Activated B cell treated with CpG ODN at 0.5 μM for 24 hours (primary cell): ENCODE measurements at regions not wholly inside any gene's neighbourhood (a gene's known extent, or its start where the extent isn't known, plus 50 kb on each side); places are given as distances from the start of the nearest gene placed in this dataset.

Experiments used
- ATAC-seq: fragments of 200-7000 bp; cut with Tn5 transposase; one replicate; pipeline ENCODE4 v1.10.0; 2021; ENCODE audit warnings: low read depth, mild to moderate bottlenecking, moderate library complexity
- CTCF ChIA-PET: fragments of 350-600 bp; sonication (Branson Sonifier 250); formaldehyde crosslinking; loops from one replicate; lab custom pipeline; 2021; ENCODE audit warnings: antibody characterized with exemption; lab: Charles Lee
- POLR2A ChIA-PET: fragments of 350-600 bp; sonication (Branson Sonifier 250); formaldehyde crosslinking; loops from one replicate; lab custom pipeline; 2021; ENCODE audit warnings: antibody characterized with exemption; lab: Charles Lee
- DNase-seq: peaks from one replicate; pipeline ENCODE4 v3.0.0; 2022
- H3K27ac Mint-ChIP-seq: one replicate; pipeline ENCODE4 v1.8.0; 2020; ENCODE audit warnings: mixed read lengths
- H3K27me3 Mint-ChIP-seq: one replicate; pipeline ENCODE4 v1.8.0; 2021; ENCODE audit warnings: mixed read lengths
- H3K36me3 Mint-ChIP-seq: one replicate; pipeline ENCODE4 v1.8.0; 2021; ENCODE audit warnings: low read depth, mixed read lengths
- H3K4me1 Mint-ChIP-seq: one replicate; pipeline ENCODE4 v1.8.0; 2021; ENCODE audit warnings: mixed read lengths
- H3K4me3 Mint-ChIP-seq: one replicate; pipeline ENCODE4 v1.8.0; 2020; ENCODE audit warnings: mild to moderate bottlenecking, mixed read lengths
- H3K9me3 Mint-ChIP-seq: one replicate; pipeline ENCODE4 v1.8.0; 2020; ENCODE audit warnings: mixed read lengths
- intact Hi-C: fragments of 100-400 bp; cut with micrococcal nuclease; formaldehyde crosslinking; loops from one replicate; pipeline ENCODE4 v1.15.1; 2024
- TF ChIP-seq, protein P1 (sequence below): fragments of 200-600 bp; IDR thresholded peaks from one replicate; pipeline ENCODE4 v1.8.0; 2022; ENCODE audit warnings: antibody characterized with exemption, mild to moderate bottlenecking

DNA sequence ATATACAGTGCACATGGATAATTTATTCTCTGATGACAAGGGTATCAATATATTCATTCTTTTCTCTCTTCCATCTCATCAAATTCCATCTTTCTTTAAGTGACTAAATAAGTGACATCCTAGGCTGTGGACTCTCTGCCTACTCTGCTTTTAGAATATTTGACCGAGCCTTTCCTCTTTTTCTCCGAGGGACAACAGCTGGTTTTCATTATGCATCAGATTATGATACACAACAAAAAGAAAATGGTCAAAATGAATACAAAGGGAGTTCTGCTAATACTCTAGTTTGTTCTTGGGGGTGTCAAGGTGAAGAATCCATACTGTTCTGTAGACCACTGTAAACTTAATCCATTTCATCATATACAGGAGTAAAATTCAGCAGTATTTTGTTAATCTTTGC, 942.6 kb downstream of the KCNJ2 start:
- no peaks in the 10 kb centered on the region for H3K9me3 Mint-ChIP-seq
- intact Hi-C loops: no loop called here
- no peak for DNase-seq
- no peak overlapping the region for H3K4me3 Mint-ChIP-seq
- ChIA-PET POLR2A (no interaction called here), CTCF (no interaction called here)
- no peaks in the 10 kb centered on the region for H3K4me1 Mint-ChIP-seq
- no peaks in the 10 kb centered on the region for H3K36me3 Mint-ChIP-seq
- no peaks in the 10 kb centered on the region for H3K27me3 Mint-ChIP-seq
- TF ChIP-seq, protein P1, sequence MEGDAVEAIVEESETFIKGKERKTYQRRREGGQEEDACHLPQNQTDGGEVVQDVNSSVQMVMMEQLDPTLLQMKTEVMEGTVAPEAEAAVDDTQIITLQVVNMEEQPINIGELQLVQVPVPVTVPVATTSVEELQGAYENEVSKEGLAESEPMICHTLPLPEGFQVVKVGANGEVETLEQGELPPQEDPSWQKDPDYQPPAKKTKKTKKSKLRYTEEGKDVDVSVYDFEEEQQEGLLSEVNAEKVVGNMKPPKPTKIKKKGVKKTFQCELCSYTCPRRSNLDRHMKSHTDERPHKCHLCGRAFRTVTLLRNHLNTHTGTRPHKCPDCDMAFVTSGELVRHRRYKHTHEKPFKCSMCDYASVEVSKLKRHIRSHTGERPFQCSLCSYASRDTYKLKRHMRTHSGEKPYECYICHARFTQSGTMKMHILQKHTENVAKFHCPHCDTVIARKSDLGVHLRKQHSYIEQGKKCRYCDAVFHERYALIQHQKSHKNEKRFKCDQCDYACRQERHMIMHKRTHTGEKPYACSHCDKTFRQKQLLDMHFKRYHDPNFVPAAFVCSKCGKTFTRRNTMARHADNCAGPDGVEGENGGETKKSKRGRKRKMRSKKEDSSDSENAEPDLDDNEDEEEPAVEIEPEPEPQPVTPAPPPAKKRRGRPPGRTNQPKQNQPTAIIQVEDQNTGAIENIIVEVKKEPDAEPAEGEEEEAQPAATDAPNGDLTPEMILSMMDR: no peak
- H3K27ac Mint-ChIP-seq: no peak overlapping the region
- ATAC-seq: no peak

DNA sequence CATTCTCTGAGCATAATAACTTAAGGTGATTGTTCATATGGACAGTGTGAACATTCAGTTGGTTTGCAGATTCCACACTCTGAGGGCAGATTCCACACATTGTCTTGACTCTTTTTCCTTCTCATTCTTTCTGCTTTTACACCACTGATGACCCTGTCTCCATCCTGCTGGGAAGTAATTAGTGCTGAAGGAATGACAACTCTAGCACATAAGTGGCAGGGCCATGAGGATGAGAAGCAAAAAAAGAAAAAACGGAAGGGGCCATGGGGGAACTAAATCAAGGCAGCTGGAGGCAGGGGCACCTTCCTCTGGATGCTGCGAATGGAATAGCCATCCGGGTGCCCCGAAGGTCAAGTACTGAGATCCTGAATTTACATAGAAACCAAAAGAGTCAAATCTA, 944.0 kb downstream of the KCNJ2 start:
- no peak for DNase-seq
- no peaks in the 10 kb centered on the region for H3K4me1 Mint-ChIP-seq
- no peak overlapping the region for H3K4me3 Mint-ChIP-seq
- H3K36me3 Mint-ChIP-seq: no peaks in the 10 kb centered on the region
- intact Hi-C loops: no loop called here
- no peaks in the 10 kb centered on the region for H3K9me3 Mint-ChIP-seq
- no peak overlapping the region for H3K27ac Mint-ChIP-seq
- ATAC-seq: no peak
- no peaks in the 10 kb centered on the region for H3K27me3 Mint-ChIP-seq
- CTCF ChIA-PET: no interaction called here
- POLR2A ChIA-PET: no interaction called here
- TF ChIP-seq, protein P1: no peak

DNA sequence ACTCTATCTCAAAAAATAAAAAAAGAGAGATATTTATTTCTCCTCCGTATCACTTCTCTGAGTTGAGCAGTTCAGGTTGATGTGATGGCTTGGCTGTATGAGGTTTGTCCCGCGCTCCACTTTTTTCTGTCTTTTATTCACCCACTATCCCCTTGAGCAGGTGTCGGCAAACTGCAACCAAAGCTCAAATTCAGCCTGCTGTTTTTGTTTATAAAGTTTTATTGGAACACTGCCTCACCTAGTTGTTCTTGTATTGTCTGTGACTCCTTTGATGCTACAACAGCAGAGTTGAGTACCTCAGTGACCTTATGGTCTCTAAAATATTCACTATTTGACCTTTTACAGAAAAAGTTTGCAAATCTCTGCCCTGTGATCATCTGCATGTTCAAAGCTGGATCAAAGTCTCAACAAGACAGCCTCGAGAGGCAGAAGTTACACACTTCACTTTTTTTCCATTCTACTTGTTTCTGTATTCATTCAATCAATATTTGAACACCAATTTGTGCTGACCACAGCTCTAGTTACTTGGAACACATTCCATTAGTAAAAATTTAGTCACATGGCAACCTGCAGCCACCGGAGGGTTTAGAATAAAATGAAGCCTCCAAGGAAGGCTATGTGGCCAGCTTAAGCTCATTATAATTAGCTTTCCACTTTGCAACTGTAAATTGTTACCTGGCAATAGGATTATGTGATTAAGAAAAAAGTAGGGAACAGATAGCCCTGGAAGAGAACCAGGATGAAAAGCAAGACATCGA, 945.8 kb downstream of the KCNJ2 start:
- ChIA-PET CTCF (no interaction called here), POLR2A (no interaction called here)
- DNase-seq (no peak), ATAC-seq (no peak)
- Mint-ChIP-seq H3K27ac (no peak overlapping the region), H3K4me1 (no peaks in the 10 kb centered on the region), H3K9me3 (peaks cover 2% of the 10 kb centered on the region), H3K4me3 (no peak overlapping the region), H3K36me3 (no peaks in the 10 kb centered on the region), H3K27me3 (no peaks in the 10 kb centered on the region)
- intact Hi-C loops: no loop called here
- TF ChIP-seq, protein P1: no peak

DNA sequence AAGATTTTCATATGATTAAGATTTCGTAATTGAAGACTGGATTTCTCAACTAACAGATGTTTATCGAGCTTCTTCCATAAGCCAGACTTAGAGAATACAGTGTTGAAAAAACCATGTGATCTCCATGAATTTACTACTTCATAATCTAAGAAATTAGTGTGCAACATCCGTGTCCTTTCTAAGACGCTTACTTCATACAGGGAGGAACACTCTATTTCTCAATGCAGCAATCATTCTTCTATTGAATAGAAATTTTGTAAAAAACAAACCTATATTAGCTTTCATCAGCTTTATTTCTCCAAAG, 946.3 kb downstream of the KCNJ2 start:
- H3K4me1 Mint-ChIP-seq: no peaks in the 10 kb centered on the region
- POLR2A ChIA-PET: no interaction called here
- intact Hi-C loops: no loop called here
- CTCF ChIA-PET: no interaction called here
- H3K9me3 Mint-ChIP-seq: peaks cover 2% of the 10 kb centered on the region
- no peak for DNase-seq
- H3K36me3 Mint-ChIP-seq: no peaks in the 10 kb centered on the region
- H3K27me3 Mint-ChIP-seq: no peaks in the 10 kb centered on the region
- no peak overlapping the region for H3K27ac Mint-ChIP-seq
- TF ChIP-seq, protein P1: no peak
- no peak for ATAC-seq
- no peak overlapping the region for H3K4me3 Mint-ChIP-seq

DNA sequence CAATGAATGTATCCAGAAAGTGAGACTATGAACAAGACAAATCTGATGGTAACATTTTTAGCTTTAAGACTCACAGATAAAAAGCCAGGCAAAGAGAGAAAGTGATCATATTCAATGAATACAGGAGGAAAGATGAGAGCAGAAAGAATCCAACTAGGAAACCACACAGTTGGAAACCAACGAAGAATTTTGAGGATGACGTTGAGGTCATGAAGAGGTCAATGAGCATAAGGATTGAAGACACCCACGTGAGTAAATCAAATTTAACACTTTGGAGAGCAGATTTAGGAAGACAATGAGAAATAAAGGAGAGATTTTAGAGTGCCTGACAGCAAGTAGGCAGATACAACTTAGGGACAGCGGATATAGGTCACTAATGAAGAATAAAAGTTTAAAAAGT, 948.1 kb downstream of the KCNJ2 start:
- POLR2A ChIA-PET: no interaction called here
- CTCF ChIA-PET: no interaction called here
- H3K9me3 Mint-ChIP-seq: peaks cover 2% of the 10 kb centered on the region
- ATAC-seq (no peak), DNase-seq (no peak)
- TF ChIP-seq, protein P1: no peak
- no peak overlapping the region for H3K4me3 Mint-ChIP-seq
- H3K27ac Mint-ChIP-seq: no peak overlapping the region
- intact Hi-C loops: no loop called here
- no peaks in the 10 kb centered on the region for H3K36me3 Mint-ChIP-seq
- H3K4me1 Mint-ChIP-seq: no peaks in the 10 kb centered on the region
- no peaks in the 10 kb centered on the region for H3K27me3 Mint-ChIP-seq
